ENCODE measurements at regions not wholly inside any gene's neighbourhood (a gene's known extent, or its start where the extent isn't known, plus 50 kb on each side); places are given as distances from the start of the nearest gene placed in this dataset.

DNA sequence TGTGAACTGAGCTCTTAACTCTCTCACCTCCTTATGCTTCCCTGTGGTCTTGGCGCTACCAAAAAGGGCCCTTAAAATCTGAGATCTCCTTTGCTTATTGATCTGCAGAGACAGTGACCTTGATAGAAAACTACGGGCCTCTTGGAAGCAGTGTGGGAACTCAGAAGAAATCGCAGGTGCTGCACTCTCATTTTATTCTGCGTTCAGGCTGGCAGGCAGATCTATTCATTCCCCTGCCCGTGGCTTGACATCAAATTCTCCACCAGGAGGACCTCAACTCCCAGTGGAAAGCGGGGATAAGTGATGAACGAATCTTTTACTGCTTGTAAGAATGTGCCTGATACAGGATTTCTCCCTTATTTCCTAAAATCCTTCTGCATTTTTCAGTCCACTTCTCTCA, 143.2 kb upstream of the SEL1L start:
- Mint-ChIP-seq H3K36me3 (ENCODE audit: low read depth) (no peaks in the 10 kb centered on the region), H3K27me3 (ENCODE audit: low read depth) (peaks cover 6% of the 10 kb centered on the region), H3K27ac (no peak overlapping the region), H3K4me1 (ENCODE audit: low read depth) (no peaks in the 10 kb centered on the region), H3K4me3 (no peak overlapping the region), H3K9me3 (peaks cover 5% of the 10 kb centered on the region)
- intact Hi-C loops (cut with micrococcal nuclease), result no loop called here
- DNase-seq, result no peak
- CTCF ChIA-PET, result no interaction called here

DNA sequence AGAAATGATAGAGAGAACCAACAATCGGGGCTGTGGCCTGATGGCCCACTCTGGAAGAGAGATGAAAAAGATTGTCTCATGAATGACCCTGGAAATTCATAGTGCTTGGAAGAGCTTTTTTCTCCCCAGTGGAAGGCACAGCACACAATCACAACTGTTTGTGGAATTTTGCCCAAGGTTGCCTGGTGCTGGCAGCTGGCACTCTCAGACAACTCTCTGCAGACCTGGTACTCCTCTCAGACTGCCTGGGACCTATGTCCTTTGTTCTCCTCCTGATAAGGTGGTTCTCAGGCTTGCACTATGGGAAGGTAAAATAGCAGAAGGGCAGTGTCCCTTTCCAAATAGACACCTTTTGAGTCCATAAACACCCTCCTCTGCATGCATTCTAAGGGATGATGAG, 144.1 kb upstream of the SEL1L start:
- CTCF ChIA-PET, result no interaction called here
- no peak overlapping the region for H3K4me3 Mint-ChIP-seq

DNA sequence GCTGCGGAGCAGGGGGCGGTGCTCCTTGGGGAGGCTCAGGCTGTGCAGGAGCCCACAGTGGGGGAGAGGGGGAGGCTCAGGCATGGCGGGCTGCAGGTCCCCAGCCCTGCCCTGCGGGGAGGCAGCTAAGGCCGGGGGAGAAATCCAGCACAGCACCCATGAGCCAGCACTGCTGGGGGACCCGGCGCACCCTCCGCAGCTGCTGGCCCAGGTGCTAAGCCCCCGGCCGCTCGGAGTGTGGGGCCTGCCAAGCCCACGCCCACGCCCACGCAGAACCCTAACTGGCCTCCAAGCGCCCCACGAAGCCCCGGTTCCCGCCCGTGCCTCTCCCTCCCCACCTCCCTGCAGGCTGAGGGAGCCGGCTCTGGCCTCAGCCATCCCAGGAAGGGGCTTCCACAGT, 145.6 kb upstream of the SEL1L start:
- CTCF ChIA-PET, result no interaction called here

More for the DNA sequence above, 144.1 kb upstream of the SEL1L start:
- Mint-ChIP-seq H3K9me3 (peaks cover 5% of the 10 kb centered on the region), H3K36me3 (ENCODE audit: low read depth) (no peaks in the 10 kb centered on the region), H3K27ac (no peak overlapping the region), H3K4me1 (ENCODE audit: low read depth) (no peaks in the 10 kb centered on the region), H3K27me3 (ENCODE audit: low read depth) (peaks cover 8% of the 10 kb centered on the region)
- DNase-seq, result no peak
- intact Hi-C loops (cut with micrococcal nuclease), result no loop called here

DNA sequence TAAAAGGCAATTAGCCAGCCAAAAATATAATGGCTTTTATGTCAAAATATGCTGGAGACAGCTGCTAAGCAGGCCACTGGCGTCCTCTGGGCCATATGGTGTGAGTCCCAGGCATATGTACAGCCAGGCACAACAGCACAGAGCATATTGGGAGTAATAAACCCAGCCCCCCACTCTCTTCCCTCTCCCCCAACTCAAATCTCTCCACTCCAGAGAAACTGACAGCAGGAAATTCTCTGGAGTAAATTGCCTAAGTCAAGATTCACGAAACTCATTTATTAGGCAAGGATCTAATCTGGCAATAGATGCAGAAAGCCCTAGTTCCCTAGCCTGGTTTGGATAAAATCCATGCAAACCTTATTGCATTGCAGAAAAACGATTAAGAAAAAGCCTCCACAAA, 147.9 kb upstream of the SEL1L start:
- Mint-ChIP-seq H3K4me1 (ENCODE audit: low read depth) (no peaks in the 10 kb centered on the region), H3K27ac (no peak overlapping the region), H3K27me3 (ENCODE audit: low read depth) (peaks cover 13% of the 10 kb centered on the region), H3K9me3 (peaks cover 5% of the 10 kb centered on the region), H3K4me3 (no peak overlapping the region), H3K36me3 (ENCODE audit: low read depth) (no peaks in the 10 kb centered on the region)
- intact Hi-C loops (cut with micrococcal nuclease), result no loop called here
- CTCF ChIA-PET, result no interaction called here
- DNase-seq, result no peak

More for the DNA sequence above, 145.6 kb upstream of the SEL1L start:
- intact Hi-C loops (cut with micrococcal nuclease), result no loop called here
- no peak for DNase-seq
- no peaks in the 10 kb centered on the region for H3K4me1 Mint-ChIP-seq (ENCODE audit: low read depth)
- no peak overlapping the region for H3K27ac Mint-ChIP-seq
- H3K36me3 Mint-ChIP-seq (ENCODE audit: low read depth), result no peaks in the 10 kb centered on the region
- peaks cover 5% of the 10 kb centered on the region for H3K9me3 Mint-ChIP-seq
- no peak overlapping the region for H3K4me3 Mint-ChIP-seq
- peaks cover 13% of the 10 kb centered on the region for H3K27me3 Mint-ChIP-seq (ENCODE audit: low read depth)

DNA sequence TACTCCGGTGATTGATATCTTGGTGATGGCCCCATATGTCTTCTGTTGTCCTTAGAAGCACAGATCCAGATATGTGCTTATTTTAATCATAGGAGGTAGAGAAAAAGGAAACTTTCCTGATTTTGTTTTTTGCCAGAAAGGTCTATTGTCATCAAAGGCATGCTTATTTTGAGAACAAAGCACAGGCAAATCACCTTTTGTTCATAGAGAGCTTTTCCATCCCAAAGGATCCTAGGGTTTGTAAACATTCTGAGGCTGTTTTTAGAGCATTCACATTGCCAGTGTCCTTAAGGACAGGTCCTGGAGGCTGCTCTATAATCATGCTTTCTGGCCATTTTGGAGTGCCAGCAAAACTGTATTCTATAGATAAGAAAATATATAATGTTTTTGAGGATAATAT, 148.5 kb upstream of the SEL1L start:
- CTCF ChIA-PET, result no interaction called here
- Mint-ChIP-seq H3K27me3 (ENCODE audit: low read depth) (peaks cover 13% of the 10 kb centered on the region), H3K27ac (no peak overlapping the region), H3K36me3 (ENCODE audit: low read depth) (no peaks in the 10 kb centered on the region), H3K4me1 (ENCODE audit: low read depth) (no peaks in the 10 kb centered on the region), H3K9me3 (peaks cover 5% of the 10 kb centered on the region), H3K4me3 (no peak overlapping the region)
- intact Hi-C loops (cut with micrococcal nuclease), result no loop called here
- DNase-seq, result no peak

DNA sequence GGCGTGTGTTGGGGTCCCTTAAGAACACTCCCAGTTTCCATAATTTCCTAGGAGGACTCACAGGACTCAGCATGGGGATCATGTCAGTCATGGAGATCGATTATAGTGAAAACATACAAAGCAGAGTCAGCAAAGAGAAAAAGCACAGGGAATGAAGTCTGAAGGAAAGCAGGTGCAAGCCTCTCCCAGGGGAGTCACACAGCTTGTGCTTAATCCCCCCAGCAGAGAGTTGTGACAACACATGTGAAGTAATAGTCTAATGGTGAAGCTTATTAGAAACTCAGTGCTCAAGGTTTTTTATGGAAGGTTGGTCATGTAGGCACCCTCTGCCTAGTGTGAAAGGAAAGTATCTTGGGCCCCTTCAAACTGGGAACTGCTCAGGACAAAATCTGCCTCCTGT, 149.0 kb upstream of the SEL1L start:
- H3K9me3 Mint-ChIP-seq, result peaks cover 5% of the 10 kb centered on the region
- intact Hi-C loops (cut with micrococcal nuclease), result no loop called here
- H3K36me3 Mint-ChIP-seq (ENCODE audit: low read depth), result no peaks in the 10 kb centered on the region
- no peak overlapping the region for H3K4me3 Mint-ChIP-seq
- H3K27me3 Mint-ChIP-seq (ENCODE audit: low read depth), result peaks cover 13% of the 10 kb centered on the region
- no peaks in the 10 kb centered on the region for H3K4me1 Mint-ChIP-seq (ENCODE audit: low read depth)
- no peak for DNase-seq
- no peak overlapping the region for H3K27ac Mint-ChIP-seq
- CTCF ChIA-PET, result no interaction called here

DNA sequence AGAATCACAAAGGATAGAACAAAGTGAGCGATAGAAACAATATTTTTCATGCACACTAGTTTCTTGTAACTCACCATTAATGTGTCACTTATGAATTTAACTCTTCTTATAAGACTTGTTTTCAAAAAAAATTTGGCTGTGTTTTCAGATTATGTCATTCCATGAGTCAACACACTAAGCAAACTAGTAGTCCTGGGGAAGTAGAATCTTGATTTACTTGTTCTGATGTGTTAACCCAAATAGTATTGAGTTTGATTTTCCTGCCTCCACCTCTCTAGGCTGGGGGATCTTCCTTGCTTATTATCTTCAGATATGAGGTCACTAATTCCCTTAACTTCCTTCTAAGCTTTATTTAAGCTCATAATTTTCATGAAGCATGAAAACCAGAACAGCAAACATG, 151.0 kb upstream of the SEL1L start:
- Mint-ChIP-seq H3K4me3 (no peak overlapping the region), H3K27ac (no peak overlapping the region), H3K36me3 (ENCODE audit: low read depth) (no peaks in the 10 kb centered on the region), H3K27me3 (ENCODE audit: low read depth) (peaks cover 11% of the 10 kb centered on the region), H3K4me1 (ENCODE audit: low read depth) (no peaks in the 10 kb centered on the region), H3K9me3 (no peaks in the 10 kb centered on the region)
- CTCF ChIA-PET, result no interaction called here
- DNase-seq, result no peak
- intact Hi-C loops (cut with micrococcal nuclease), result no loop called here

DNA sequence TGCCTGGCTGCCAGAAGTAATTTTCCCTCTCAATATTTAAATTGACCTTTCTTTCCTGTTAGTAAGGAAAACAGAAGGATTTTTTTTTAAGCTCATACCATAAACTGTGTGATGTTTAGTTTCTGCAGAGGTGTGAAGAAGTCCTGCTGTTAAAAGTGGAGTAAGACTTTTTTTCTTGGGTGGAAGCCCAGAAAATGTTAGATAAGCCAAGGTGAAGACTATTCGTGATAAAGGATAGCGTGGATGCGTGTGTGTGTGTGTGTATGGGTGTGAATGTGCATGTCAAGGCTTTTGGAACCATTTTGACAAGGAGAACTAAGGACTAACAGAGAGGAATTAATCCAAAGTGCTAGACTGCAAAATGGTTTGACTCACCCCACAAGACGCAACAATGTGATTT, 152.9 kb upstream of the SEL1L start:
- CTCF ChIA-PET, result no interaction called here

DNA sequence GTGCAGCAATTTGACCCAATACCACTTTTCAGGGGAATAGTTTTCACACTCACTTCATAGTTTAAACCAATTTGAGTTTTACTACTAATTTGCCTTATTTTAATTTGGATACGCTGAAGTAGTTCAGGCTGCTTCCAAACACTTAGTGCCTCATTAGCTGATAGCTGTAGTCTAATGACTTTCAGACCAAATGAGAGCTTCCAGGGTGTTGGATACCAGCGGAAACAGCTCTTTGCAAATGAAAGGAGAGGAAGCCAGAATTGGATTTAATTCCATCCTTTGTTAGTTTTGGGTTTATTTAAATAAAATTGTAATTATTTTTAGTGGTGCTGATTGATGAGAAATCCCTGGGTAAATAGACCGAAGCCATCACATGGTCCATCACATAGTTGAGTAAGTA, 158.3 kb upstream of the SEL1L start:
- Mint-ChIP-seq H3K27me3 (ENCODE audit: low read depth) (no peaks in the 10 kb centered on the region), H3K36me3 (ENCODE audit: low read depth) (no peaks in the 10 kb centered on the region), H3K9me3 (no peaks in the 10 kb centered on the region), H3K27ac (no peak overlapping the region), H3K4me3 (no peak overlapping the region), H3K4me1 (ENCODE audit: low read depth) (no peaks in the 10 kb centered on the region)
- CTCF ChIA-PET, result no interaction called here
- no peak for DNase-seq
- intact Hi-C loops (cut with micrococcal nuclease), result no loop called here

More for the DNA sequence above, 152.9 kb upstream of the SEL1L start:
- no peak overlapping the region for H3K4me3 Mint-ChIP-seq
- no peaks in the 10 kb centered on the region for H3K9me3 Mint-ChIP-seq
- no peak overlapping the region for H3K27ac Mint-ChIP-seq
- H3K27me3 Mint-ChIP-seq (ENCODE audit: low read depth), result peaks cover 8% of the 10 kb centered on the region
- intact Hi-C loops (cut with micrococcal nuclease), result no loop called here
- no peak for DNase-seq
- H3K36me3 Mint-ChIP-seq (ENCODE audit: low read depth), result no peaks in the 10 kb centered on the region
- H3K4me1 Mint-ChIP-seq (ENCODE audit: low read depth), result no peaks in the 10 kb centered on the region

DNA sequence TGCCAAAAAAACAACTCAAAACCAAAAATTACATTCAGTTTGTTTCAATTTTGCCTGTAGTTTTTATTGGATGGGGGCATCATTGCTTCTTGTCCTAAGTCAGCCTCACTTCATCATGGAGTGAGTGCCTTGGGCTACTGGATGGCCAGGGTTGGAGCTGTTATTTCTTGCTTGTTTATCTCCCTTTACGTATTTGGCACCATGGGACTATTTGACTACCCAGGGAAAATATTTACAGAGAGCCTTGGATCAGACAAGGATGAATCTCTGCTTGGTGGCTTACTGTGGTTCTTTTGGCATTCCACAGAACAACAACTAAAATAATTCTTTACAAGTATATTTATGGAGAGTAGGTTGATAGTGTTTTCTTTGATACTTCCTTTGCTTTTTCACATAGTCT, 160.8 kb upstream of the SEL1L start:
- DNase-seq, result no peak
- H3K27me3 Mint-ChIP-seq (ENCODE audit: low read depth), result no peaks in the 10 kb centered on the region
- no peaks in the 10 kb centered on the region for H3K9me3 Mint-ChIP-seq
- CTCF ChIA-PET, result no interaction called here
- no peaks in the 10 kb centered on the region for H3K4me1 Mint-ChIP-seq (ENCODE audit: low read depth)
- intact Hi-C loops (cut with micrococcal nuclease), result no loop called here
- no peaks in the 10 kb centered on the region for H3K36me3 Mint-ChIP-seq (ENCODE audit: low read depth)
- H3K27ac Mint-ChIP-seq, result no peak overlapping the region
- H3K4me3 Mint-ChIP-seq, result no peak overlapping the region

DNA sequence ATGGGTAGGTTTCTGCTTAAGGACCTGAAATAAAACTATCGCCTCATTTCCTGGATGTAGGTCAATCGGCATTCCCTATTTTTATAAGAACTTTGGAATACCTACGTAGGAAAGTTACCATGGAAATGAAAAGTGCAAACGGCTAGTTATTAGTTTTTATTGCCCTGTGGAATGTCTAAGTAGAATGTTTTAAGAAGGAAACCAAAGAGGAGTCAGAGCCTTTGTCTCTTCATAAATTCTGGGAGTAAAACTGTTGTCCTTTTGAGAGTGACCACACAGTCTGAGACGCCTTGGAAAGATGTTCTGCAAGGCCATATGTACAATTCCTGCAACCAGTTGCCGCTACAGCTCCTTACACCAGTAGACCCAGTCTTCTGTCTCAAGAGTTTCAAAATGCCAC, 176.0 kb upstream of the SEL1L start:
- Mint-ChIP-seq H3K9me3 (peaks cover 7% of the 10 kb centered on the region), H3K4me3 (no peak overlapping the region), H3K4me1 (ENCODE audit: low read depth) (no peaks in the 10 kb centered on the region), H3K36me3 (ENCODE audit: low read depth) (no peaks in the 10 kb centered on the region), H3K27ac (no peak overlapping the region), H3K27me3 (ENCODE audit: low read depth) (no peaks in the 10 kb centered on the region)
- no peak for DNase-seq
- CTCF ChIA-PET, result interaction anchor here (1.0 kb wide), 1 partner anchor 280 kb away, joined by 3 read pairs; no protein-coding TSS in a partner anchor
- intact Hi-C loops (cut with micrococcal nuclease), result loop anchor here (5.0 kb wide), 1 partner anchor 283 kb away; no protein-coding TSS in a partner anchor

DNA sequence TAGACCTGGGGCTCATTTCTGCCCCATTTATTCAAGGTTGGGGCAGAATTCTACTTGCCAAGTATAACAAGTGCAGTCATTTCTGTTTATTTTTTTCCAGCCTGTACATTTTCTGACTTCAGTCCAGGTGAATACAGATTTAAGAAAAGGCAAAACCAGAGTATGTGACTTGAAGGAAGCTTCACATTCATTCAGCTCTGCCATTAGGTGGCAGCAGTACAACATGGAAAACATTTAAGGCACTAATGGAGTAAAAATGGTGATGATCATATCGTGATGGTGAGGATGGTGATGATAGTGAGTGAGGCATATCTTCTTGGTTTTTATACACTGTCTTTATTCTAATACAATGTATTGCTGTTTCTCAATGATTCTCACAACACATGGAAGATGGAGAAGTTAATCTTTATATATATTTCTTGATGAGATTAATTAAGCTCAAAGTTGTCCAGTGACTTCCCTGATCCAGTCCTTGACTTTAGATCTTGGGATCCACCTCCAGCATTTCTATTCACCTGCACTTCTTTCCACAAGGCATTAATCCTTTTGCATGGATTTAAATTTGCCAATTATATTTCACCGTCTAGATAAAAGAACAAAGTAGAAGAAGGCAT, 176.7 kb upstream of the SEL1L start:
- peak; percentile 28 for DNase-seq
- Mint-ChIP-seq H3K4me1 (ENCODE audit: low read depth) (no peaks in the 10 kb centered on the region), H3K27ac (no peak overlapping the region), H3K36me3 (ENCODE audit: low read depth) (no peaks in the 10 kb centered on the region), H3K4me3 (no peak overlapping the region), H3K9me3 (peaks cover 6% of the 10 kb centered on the region), H3K27me3 (ENCODE audit: low read depth) (no peaks in the 10 kb centered on the region)
- intact Hi-C loops (cut with micrococcal nuclease), result loop anchor here (5.0 kb wide), 1 partner anchor 282 kb away; no protein-coding TSS in a partner anchor
- CTCF ChIA-PET, result interaction anchor here (1.0 kb wide), 1 partner anchor 279 kb away, joined by 3 read pairs; no protein-coding TSS in a partner anchor

DNA sequence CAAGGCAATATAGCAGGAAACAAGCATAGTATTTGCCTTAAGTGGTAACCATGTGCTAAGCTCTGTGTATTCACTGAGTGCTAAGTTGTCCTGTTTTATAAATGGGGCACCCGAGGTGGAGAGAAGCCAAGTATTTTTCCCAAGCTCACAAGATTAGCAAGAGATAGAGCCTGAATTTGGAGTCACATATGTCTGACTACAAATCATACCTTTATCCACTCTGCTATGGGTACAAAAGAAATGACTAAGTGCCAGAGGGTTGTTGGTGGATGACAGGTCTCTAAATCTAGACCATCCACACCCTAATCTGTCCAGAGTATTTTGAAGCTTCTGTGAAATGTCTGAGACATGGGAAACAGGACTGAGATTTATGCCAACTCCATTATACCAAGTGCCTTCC, 182.1 kb upstream of the SEL1L start:
- Mint-ChIP-seq H3K9me3 (peaks cover 2% of the 10 kb centered on the region), H3K27ac (no peak overlapping the region), H3K27me3 (ENCODE audit: low read depth) (no peaks in the 10 kb centered on the region), H3K36me3 (ENCODE audit: low read depth) (no peaks in the 10 kb centered on the region), H3K4me1 (ENCODE audit: low read depth) (no peaks in the 10 kb centered on the region), H3K4me3 (no peak overlapping the region)
- CTCF ChIA-PET, result no interaction called here
- intact Hi-C loops (cut with micrococcal nuclease), result no loop called here
- no peak for DNase-seq

Measured in activated naive CD4-positive, alpha-beta T cell treated with anti-CD3 and anti-CD28 coated beads for 36 hours (primary cell).